CD4-positive, alpha-beta T cell treated with Interleukin-1 beta for 1 hour (primary cell): ENCODE measurements at regions not wholly inside any gene's neighbourhood (a gene's known extent, or its start where the extent isn't known, plus 50 kb on each side); places are given as distances from the start of the nearest gene placed in this dataset.

Experiments
- DNase-seq, 2 donors: peaks; one replicate each; pipeline ENCODE4 v3.0.0-alpha.2; 2020 to 2022

- no peak for DNase-seq
These were observed 465.3 kb upstream of the CLINT1 start for GRCh38 chr5:158324236-158324635.

GRCh38 chr5:158322620-158323019, 463.7 kb upstream of the CLINT1 start:
- no peak for DNase-seq

- no peak for DNase-seq
These were observed 462.0 kb upstream of the CLINT1 start for GRCh38 chr5:158320934-158321333.

GRCh38 chr5:158320178-158320674, 461.3 kb upstream of the CLINT1 start:
- no peak for DNase-seq

GRCh38 chr5:158317507-158317906, 458.6 kb upstream of the CLINT1 start:
- no peak for DNase-seq

GRCh38 chr5:158313733-158314464, 455.0 kb upstream of the CLINT1 start:
- DNase-seq, result no peak

GRCh38 chr5:158313027-158313732, 454.2 kb upstream of the CLINT1 start:
- no peak for DNase-seq

- DNase-seq, result no peak
These were observed 450.3 kb upstream of the CLINT1 start for GRCh38 chr5:158309088-158309807.

GRCh38 chr5:158308429-158309025, 449.6 kb upstream of the CLINT1 start:
- no peak for DNase-seq

- no peak for DNase-seq
These were observed 446.9 kb upstream of the CLINT1 start for GRCh38 chr5:158305861-158306260.

GRCh38 chr5:158304607-158305006, 445.7 kb upstream of the CLINT1 start:
- no peak for DNase-seq

- no peak for DNase-seq
These were observed 444.9 kb upstream of the CLINT1 start for GRCh38 chr5:158303883-158304282.

GRCh38 chr5:158303275-158303674, 444.3 kb upstream of the CLINT1 start:
- no peak for DNase-seq

GRCh38 chr5:158302029-158302428, 443.1 kb upstream of the CLINT1 start:
- DNase-seq, result no peak

- DNase-seq, result no peak
These were observed 442.2 kb upstream of the CLINT1 start for GRCh38 chr5:158301186-158301585.

GRCh38 chr5:158300256-158300655, 441.3 kb upstream of the CLINT1 start:
- no peak for DNase-seq

- DNase-seq, result no peak
These were observed 438.1 kb upstream of the CLINT1 start for GRCh38 chr5:158297002-158297527.

GRCh38 chr5:158294701-158295100, 435.8 kb upstream of the CLINT1 start:
- no peak for DNase-seq

- DNase-seq, result no peak
These were observed 434.0 kb upstream of the CLINT1 start for GRCh38 chr5:158292981-158293380.

- DNase-seq, result no peak
These were observed 431.0 kb upstream of the CLINT1 start for GRCh38 chr5:158289967-158290366.

- no peak for DNase-seq
These were observed 429.3 kb upstream of the CLINT1 start for GRCh38 chr5:158288272-158288657.

GRCh38 chr5:158287643-158288271, 428.8 kb upstream of the CLINT1 start:
- no peak for DNase-seq

GRCh38 chr5:158286827-158287226, 427.9 kb upstream of the CLINT1 start:
- DNase-seq, result no peak
